ENCODE measurements at regions not wholly inside any gene's neighbourhood (a gene's known extent, or its start where the extent isn't known, plus 50 kb on each side); places are given as distances from the start of the nearest gene placed in this dataset.

- no peak for DNase-seq (ENCODE audit: low read depth in 2 of 2)
Observed at GRCh38 chr4:4746444-4746843, 113.0 kb upstream of the MSX1 start.

DNA sequence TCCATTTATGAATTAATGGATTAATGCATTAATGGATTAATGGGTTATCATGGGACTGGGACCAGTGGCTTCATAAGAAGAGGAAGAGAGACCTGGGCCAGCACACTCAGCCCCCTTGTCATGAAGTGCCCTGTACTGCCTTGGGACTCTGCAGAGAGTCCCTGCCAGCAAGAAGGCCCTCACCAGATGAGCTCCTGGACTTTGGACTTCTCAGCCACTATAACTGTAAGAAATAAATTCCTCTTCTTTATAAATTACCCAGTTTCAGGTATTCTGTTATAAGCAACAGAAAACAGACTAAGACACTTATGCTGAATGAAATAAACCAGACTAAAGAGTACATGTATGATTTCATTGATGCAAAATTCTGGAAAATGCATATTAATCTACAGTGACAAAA lies 119.4 kb upstream of the MSX1 start:
- DNase-seq (ENCODE audit: low read depth in 2 of 2), result no peak

DNA sequence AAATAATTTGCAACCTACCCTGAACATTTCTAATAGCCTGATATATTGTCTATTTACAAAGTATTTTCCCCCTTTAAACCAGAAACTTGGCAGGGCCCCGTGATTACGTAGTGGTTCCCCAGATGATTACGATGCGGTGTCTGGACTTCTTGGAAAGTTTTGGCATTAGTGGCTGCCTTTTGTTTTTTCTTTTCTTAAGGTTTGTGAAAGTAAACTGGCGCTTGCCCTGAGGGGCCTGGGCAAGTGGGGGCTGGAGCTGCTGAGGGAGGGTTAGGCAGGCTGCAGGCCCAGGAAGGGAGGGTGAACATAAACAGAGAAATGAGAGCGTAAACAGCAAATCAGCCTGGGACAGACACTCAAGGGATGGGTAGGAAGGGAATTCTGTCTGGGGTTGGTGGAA lies 123.6 kb upstream of the MSX1 start:
- DNase-seq (ENCODE audit: low read depth in 2 of 2), result no peak

GRCh38 chr4:4735136-4735750 lies 124.2 kb upstream of the MSX1 start:
- DNase-seq (ENCODE audit: low read depth in 2 of 2), result no peak

- DNase-seq (ENCODE audit: low read depth in 2 of 2), result no peak
Observed at GRCh38 chr4:4734425-4734824, 125.0 kb upstream of the MSX1 start.

DNA sequence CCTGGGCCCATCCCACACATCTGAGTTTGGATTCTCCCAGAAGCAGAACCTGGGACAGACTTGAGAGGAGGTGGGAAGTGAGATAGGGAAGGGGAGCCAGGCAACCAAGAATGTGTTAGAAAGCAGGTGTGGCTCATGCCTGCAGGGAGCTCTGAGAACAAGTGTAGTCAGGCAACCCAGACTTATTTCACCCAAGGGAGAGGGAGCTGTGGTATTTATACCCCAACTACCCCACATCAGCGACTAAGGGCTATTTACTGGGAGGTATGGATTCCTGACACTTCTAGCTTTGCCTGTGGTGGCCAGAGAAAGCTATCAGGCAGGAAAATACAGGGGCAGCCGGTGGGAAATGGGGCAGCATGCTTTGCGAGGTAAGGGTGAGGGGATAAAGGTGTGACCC lies 125.8 kb upstream of the MSX1 start:
- no peak for DNase-seq (ENCODE audit: low read depth in 2 of 2)

DNA sequence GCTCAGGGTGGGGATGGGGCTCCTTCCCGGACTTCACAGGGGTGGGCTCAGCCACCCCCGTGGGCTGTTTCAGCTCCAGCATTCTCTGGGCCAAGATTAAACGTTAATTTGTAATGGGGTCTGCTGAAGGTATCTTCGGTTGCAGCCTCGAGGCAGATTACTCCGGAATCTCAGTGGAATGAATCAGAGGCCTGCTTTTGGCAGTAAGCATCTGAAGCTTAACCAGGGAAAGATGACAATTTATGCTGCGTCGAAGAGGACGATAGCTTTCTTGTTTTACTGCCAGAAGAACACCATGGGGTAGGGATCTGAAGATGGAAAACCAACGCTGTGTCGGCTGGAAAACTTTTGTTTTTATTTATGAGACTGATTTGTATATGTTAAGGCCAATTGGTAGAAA lies 129.2 kb upstream of the MSX1 start:
- no peak for DNase-seq (ENCODE audit: low read depth in 2 of 2)

GRCh38 chr4:4729206-4729605 lies 130.3 kb upstream of the MSX1 start:
- no peak for DNase-seq (ENCODE audit: low read depth in 2 of 2)

- no peak for DNase-seq (ENCODE audit: low read depth in 2 of 2)
Observed at GRCh38 chr4:4727536-4727935, 131.9 kb upstream of the MSX1 start.

DNA sequence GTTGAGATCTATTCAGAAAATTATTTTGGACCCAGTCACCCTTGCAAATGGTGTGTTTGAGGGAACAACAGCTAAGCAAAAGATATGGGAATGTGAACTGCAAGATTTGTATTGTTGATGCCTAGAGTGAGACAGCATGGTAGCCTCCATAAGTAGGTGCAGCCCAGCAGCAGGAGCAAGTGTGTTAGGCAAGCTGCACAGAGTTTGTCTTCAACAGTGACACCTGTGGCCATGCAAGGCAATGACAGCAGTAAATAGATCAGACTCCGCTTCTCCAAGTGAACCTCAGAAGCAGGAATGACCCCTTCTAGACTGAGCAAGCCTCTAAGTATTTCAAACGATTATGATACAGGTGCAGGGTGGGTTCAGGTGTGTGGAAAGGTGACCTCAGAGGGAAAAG lies 133.4 kb upstream of the MSX1 start:
- DNase-seq (ENCODE audit: low read depth in 2 of 2), result no peak

DNA sequence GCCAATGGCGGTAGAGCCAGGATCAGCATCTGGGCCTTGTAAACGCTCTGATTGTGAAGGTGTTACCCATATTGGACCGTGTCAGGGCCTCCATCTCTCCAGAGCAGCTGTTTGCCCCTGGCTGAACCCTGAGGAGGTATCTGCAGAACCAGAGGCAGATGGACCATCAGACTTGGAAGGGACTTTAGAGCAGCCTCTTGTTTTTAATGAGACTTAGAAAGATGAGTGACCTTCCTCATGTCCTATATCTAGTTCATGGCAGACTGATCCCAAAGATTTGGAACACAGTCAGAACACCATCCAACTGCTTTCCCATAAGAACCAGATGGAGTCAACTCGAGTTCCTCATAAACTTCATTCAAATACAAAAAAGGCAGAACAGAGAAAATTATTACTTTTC lies 135.1 kb upstream of the MSX1 start:
- no peak for DNase-seq (ENCODE audit: low read depth in 2 of 2)

DNA sequence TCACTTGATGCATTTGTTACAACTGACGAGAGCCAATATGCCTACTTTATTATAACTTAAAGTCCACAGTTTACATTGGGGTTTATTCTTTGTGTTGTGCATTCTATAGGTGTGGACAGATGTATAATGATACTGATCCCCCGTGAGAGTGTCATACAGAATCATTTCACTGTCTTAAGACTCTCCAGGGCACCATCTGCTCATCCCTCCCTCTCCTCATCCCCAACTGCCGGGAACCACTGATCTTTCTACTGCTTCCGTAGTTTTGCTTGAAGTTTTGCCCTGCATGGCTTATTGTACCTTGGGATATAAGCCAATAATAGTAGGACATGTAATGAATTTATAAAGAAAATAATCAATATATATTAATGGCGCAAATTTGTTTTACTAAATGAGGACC lies 137.8 kb upstream of the MSX1 start:
- no peak for DNase-seq (ENCODE audit: low read depth in 2 of 2)

GRCh38 chr4:4720646-4721045 lies 138.8 kb upstream of the MSX1 start:
- no peak for DNase-seq (ENCODE audit: low read depth in 2 of 2)

DNA sequence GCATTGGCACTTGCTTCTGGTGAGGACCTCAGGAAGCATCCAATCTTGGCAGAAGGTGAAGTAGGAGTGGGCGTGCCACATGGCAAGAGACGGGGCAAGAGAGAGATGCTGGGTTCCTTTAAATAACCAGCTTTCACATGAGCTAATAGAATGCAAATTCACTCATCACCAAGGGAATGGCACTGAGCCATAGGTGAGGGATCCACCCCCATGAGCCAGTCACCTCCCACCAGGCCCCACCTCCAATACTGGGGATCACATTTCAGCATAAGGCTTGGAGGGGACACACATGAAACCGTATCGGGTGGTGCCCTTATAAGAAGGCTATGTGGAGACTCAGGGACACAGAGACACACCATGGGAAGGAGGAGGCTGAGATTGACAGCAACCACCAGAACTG lies 140.0 kb upstream of the MSX1 start:
- no peak for DNase-seq (ENCODE audit: low read depth in 2 of 2)

- no peak for DNase-seq (ENCODE audit: low read depth in 2 of 2)
Observed at GRCh38 chr4:4717692-4718091, 141.8 kb upstream of the MSX1 start.

DNA sequence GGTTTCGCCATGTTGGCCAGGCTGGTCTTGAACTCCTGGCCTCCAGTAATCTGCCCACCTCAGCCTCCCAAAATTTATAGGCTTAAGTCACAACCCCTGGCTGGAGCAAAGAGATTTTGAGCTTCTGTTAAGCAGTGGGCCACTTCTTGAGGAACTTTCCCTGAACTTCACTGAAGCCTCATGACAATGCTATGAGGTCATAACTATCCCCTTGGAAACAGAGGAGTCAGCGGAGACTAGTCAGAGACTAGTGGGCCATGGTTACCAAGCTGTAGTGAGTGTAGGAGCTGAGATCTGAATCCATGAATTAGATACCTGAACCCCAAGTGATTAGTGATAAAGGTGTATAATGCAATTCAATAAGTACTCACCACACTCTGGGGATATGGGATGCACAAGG lies 145.1 kb upstream of the MSX1 start:
- DNase-seq (ENCODE audit: low read depth in 2 of 2), result no peak

GRCh38 chr4:4712800-4713528 lies 146.5 kb upstream of the MSX1 start:
- no peak for DNase-seq (ENCODE audit: low read depth in 2 of 2)

DNA sequence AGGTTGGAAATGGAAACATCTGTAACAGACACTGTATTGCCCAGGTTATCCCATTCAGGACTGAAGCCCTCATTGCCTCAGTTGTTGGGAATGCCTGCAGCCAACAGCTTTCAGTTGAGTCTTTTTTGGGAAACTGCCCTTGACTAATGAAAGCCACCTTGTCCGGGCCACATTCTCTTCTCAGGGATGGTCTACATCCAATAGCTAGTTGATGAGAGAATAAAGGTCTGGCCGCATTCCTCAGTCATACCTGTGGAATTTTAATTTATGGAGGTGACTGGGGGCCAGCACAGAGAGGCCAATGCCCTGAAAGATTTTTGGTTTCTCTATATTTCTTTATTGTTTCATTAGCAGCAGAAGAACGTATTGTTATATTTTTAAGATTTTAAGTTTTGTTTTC lies 147.6 kb upstream of the MSX1 start:
- no peak for DNase-seq (ENCODE audit: low read depth in 2 of 2)

GRCh38 chr4:4709736-4710135 lies 149.7 kb upstream of the MSX1 start:
- DNase-seq (ENCODE audit: low read depth in 2 of 2), result no peak

DNA sequence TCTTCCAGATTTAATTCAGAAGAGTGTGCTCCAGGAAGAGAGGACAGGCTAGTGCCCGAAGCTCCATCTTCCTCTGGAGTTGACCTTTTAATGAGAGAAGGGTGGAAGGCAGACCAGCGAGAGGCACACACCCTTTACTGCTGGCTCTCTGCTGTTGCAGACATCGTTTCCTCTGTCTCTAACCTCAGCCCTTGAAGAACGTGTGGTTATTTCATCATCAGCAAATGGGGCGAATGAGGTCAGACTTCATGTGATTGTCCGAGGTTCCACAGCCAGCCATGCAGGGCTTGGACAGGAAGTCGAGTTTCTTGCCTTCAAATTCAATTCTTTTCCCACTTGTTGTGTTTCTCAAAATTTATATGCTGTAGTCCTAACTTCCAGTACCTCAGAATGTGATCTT lies 155.2 kb upstream of the MSX1 start:
- no peak for DNase-seq (ENCODE audit: low read depth in 2 of 2)

DNA sequence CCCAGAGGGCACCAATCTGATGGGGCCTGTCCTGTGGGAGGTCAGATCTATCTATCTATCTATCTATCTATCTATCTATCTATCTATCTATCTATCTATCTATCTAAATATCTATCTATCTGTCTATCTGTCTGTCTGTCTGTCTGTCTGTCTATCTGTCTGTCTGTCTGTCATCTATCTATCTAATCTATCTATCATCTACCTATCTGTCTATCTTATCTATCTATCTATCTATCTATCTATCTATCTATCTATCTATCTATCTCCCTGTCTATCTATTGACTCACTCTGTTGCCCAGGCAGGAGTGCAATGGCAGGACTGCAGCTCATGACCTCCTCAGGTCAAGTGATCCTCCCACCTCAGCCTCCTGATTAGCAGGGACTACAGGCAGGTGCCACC lies 155.7 kb upstream of the STX18 start:
- no peak for DNase-seq (ENCODE audit: low read depth in 2 of 2)

DNA sequence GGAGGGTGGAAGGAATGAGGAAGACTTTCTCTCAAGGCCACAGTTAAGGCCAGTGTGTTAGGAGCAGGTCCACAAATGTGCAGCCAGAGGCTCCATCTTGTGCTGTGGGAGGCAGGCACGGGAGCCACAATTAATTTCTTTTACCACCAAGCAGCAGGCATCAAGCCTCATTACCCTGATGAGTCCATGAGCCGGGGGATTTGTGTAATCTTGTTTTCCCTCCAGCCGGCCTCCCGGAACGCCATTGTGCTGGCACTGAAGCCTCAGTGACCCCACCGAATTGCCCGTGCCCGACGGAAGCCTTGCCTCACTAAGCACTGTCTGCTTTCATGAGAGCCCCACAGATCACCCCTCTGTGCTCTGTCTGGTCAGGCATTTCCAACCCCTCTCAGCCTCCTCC lies 154.7 kb upstream of the STX18 start:
- DNase-seq (ENCODE audit: low read depth in 2 of 2), result no peak

DNA sequence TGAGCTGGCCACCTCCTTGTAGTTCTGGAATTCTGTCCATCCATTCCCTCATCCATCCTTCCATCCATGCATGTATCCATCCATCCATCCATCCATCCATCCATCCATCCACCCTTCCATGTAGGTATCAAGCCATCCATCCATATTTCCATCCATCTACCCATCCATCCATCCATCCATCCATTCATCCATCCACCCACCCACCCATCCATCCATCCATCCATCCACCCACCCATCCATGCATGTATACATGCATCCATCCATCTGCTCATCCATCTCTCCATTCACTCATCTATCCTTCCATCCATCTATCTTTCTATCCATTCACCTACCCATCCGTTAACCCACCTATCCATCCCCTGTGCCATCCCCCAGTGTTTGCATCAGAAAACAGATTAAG lies 153.6 kb upstream of the STX18 start:
- no peak for DNase-seq (ENCODE audit: low read depth in 2 of 2)

GRCh38 chr4:4694827-4695226 lies 153.0 kb upstream of the STX18 start:
- DNase-seq (ENCODE audit: low read depth in 2 of 2), result no peak

Measured in stimulated activated CD4-positive, alpha-beta T cell treated with anti-CD3 and anti-CD28 coated beads, Interleukin-4, amount 100 ng/mL, for 48 hours (primary cell).